ENCODE measurements at regions not wholly inside any gene's neighbourhood (a gene's known extent, or its start where the extent isn't known, plus 50 kb on each side); places are given as distances from the start of the nearest gene placed in this dataset.

- no peak for TF ChIP-seq CTCF (conservative IDR thresholded peaks at IDR 0.05)
- TF ChIP-seq ZFX (IDR thresholded peaks at IDR 0.05): no peak
Measured at GRCh38 chr12:85476756-85477155, 196.7 kb downstream of the ALX1 start.

Measured in C4-2B (cell line).